ENCODE measurements at regions not wholly inside any gene's neighbourhood (a gene's known extent, or its start where the extent isn't known, plus 50 kb on each side); places are given as distances from the start of the nearest gene placed in this dataset.

GRCh38 chr13:106003651-106004050 is 531.8 kb downstream of the EFNB2 start:
- TF ChIP-seq CTCF (IDR thresholded peaks at IDR 0.05; ENCODE audit: control extremely low read depth in 1 of 3, insufficient read depth in 1 of 3, low read depth in 1 of 3, low read length in 3 of 3) (no peak), CEBPB (IDR thresholded peaks at IDR 0.05; ENCODE audit: low read depth, low read length) (no peak), RNF2 (IDR thresholded peaks at IDR 0.05; ENCODE audit: borderline replicate concordance, low read depth, low read length, missing control alignments, poor library complexity, severe bottlenecking) (no peak), USF2 (IDR thresholded peaks at IDR 0.05; ENCODE audit: low read length) (no peak), EP300 (IDR thresholded peaks at IDR 0.05; ENCODE audit: borderline replicate concordance in 1 of 2, low read depth in 2 of 2, low read length in 2 of 2) (no peak)
